PC-3 (cell line): ENCODE measurements at regions not wholly inside any gene's neighbourhood (a gene's known extent, or its start where the extent isn't known, plus 50 kb on each side); places are given as distances from the start of the nearest gene placed in this dataset.

ENCODE experiments used
- ATAC-seq: fragments of 200-7000 bp; cut with Tn5 transposase; 2 replicates; pipeline ENCODE4 v1.9.1; 2020; ENCODE audit warnings: mild to moderate bottlenecking, moderate library complexity
- BruUV-seq: library from RNA; stranded (reverse); fragments of 400-500 nt; replicated peaks from 2 replicates; lab custom pipeline; 2021; lab: Mats Ljungman, UMichigan
- CTCF ChIA-PET: fragments of 300-600 bp; sonication (Branson Sonifier 250); formaldehyde crosslinking; loops from one replicate; lab custom pipeline; 2022; ENCODE audit warnings: antibody characterized with exemption; lab: Charles Lee
- POLR2A ChIA-PET: fragments of 300-600 bp; sonication (Branson Sonifier 250); formaldehyde crosslinking; loops from one replicate; lab custom pipeline; 2022; ENCODE audit warnings: antibody characterized with exemption; ENCODE audit not compliant: unreplicated experiment; lab: Charles Lee
- DNase-seq: peaks from one replicate; pipeline ENCODE4 v3.0.0-alpha.2; 2015
- H2AFZ ChIP-seq: fragments of 300-600 bp; sonication (generic); 2 replicates; pipeline ENCODE4 v1.6.0; 2016; ENCODE audit warnings: antibody characterized with exemption, low read length
- H3F3A ChIP-seq: fragments of 300-600 bp; sonication (generic); one replicate; pipeline ENCODE4 v1.6.0; 2017; ENCODE audit warnings: antibody characterized with exemption, low read length, control low read depth, mild to moderate bottlenecking; ENCODE audit not compliant: unreplicated experiment
- H3K27ac ChIP-seq: fragments of 300-600 bp; sonication (generic); 2 replicates; pipeline ENCODE4 v1.5.1; 2016; ENCODE audit warnings: mild to moderate bottlenecking, low read length
- H3K27me3 ChIP-seq: fragments of 300-600 bp; sonication (generic); 2 replicates; pipeline ENCODE4 v1.6.1; 2016; ENCODE audit warnings: low read length, mixed read lengths
- H3K36me3 ChIP-seq: fragments of 300-600 bp; sonication (generic); 2 replicates; pipeline ENCODE4 v1.6.1; 2016; ENCODE audit warnings: low read depth, mixed run types, low read length, mixed read lengths
- H3K4me1 ChIP-seq: fragments of 300-600 bp; sonication (generic); 2 replicates; pipeline ENCODE4 v1.5.1; 2016; ENCODE audit warnings: low read length; ENCODE audit not compliant: insufficient read depth
- H3K4me2 ChIP-seq: fragments of 300-600 bp; sonication (generic); 2 replicates; pipeline ENCODE4 v1.6.0; 2016; ENCODE audit warnings: low read length
- H3K4me3 ChIP-seq: fragments of 300-600 bp; sonication (generic); 2 replicates; pipeline ENCODE4 v1.5.1; 2016; ENCODE audit warnings: mild to moderate bottlenecking, low read length, mixed read lengths
- H3K79me2 ChIP-seq: fragments of 300-600 bp; sonication (generic); 2 replicates; pipeline ENCODE4 v1.6.1; 2017; ENCODE audit warnings: low read length, mixed read lengths
- H3K9ac ChIP-seq: fragments of 300-600 bp; sonication (generic); 2 replicates; pipeline ENCODE4 v1.6.0; 2016; ENCODE audit warnings: mild to moderate bottlenecking, low read length
- H3K9me2 ChIP-seq: fragments of 300-600 bp; sonication (generic); replicated peaks from 2 replicates; pipeline ENCODE4 v1.6.1; 2016; ENCODE audit warnings: mixed run types, low read length, mixed read lengths
- H3K9me3 ChIP-seq: fragments of 300-600 bp; sonication (generic); 2 replicates; pipeline ENCODE4 v1.6.1; 2016; ENCODE audit warnings: low read length, mixed read lengths
- H4K20me1 ChIP-seq: fragments of 300-600 bp; sonication (generic); 2 replicates; pipeline ENCODE4 v1.6.1; 2016; ENCODE audit warnings: low read length, mixed read lengths
- EZH2 ChIP-seq: fragments of 300-600 bp; sonication (generic); IDR thresholded peaks from one replicate; pipeline ENCODE4 v1.6.1; 2017; ENCODE audit warnings: antibody characterized with exemption, mild to moderate bottlenecking, low read length; ENCODE audit not compliant: unreplicated experiment
- EZH2phosphoT487 ChIP-seq: fragments of 300-600 bp; sonication (generic); IDR thresholded peaks from 2 replicates; pipeline ENCODE4 v1.6.1; 2018; ENCODE audit warnings: mild to moderate bottlenecking, antibody characterized with exemption, low read length, borderline replicate concordance
- intact Hi-C: fragments of 100-400 bp; cut with micrococcal nuclease; formaldehyde crosslinking; loops from 2 replicates; pipeline ENCODE4 v1.9.0; 2023
- TF ChIP-seq, protein P1 (sequence below): fragments of 300-600 bp; sonication (generic); conservative IDR thresholded peaks from 2 replicates; pipeline ENCODE4 v1.5.1; 2017; ENCODE audit warnings: antibody characterized with exemption, low read depth, mild to moderate bottlenecking, low read length

DNA sequence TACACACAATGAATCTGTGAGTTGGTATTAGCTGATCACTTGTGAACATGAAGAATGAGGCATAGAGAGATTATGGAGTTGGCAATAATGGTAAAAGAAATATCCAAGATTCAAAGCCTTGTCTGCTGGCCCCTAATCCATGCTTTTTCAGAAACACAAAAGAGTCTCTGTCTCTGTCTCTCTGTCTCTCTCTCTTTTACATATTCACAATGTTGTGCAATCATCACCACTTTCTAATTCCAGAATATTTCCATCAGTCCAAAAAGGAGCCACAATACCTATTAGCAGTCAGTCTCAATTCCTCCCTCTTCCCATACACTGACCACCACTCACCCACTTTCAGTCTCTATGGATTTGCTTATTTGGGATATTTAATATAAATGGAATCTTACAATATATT, 370.1 kb upstream of the CDH8 start:
- no peak overlapping the region for H3K27ac ChIP-seq
- BruUV-seq, result no TSS peak
- intact Hi-C loops, result no loop called here
- no peak overlapping the region for H3K4me2 ChIP-seq
- POLR2A ChIA-PET, result no interaction called here
- no peaks in the 10 kb centered on the region for H3F3A ChIP-seq
- ATAC-seq (no peak), DNase-seq (no peak)
- no peaks in the 10 kb centered on the region for H3K36me3 ChIP-seq
- no peak overlapping the region for H2AFZ ChIP-seq
- no peaks in the 10 kb centered on the region for H4K20me1 ChIP-seq
- no peaks in the 10 kb centered on the region for H3K9me2 ChIP-seq
- no peaks in the 10 kb centered on the region for H3K9me3 ChIP-seq
- CTCF ChIA-PET, result no interaction called here
- no peak overlapping the region for H3K4me3 ChIP-seq
- TF ChIP-seq EZH2 (no peak), EZH2phosphoT487 (no peak)
- TF ChIP-seq, protein P1, sequence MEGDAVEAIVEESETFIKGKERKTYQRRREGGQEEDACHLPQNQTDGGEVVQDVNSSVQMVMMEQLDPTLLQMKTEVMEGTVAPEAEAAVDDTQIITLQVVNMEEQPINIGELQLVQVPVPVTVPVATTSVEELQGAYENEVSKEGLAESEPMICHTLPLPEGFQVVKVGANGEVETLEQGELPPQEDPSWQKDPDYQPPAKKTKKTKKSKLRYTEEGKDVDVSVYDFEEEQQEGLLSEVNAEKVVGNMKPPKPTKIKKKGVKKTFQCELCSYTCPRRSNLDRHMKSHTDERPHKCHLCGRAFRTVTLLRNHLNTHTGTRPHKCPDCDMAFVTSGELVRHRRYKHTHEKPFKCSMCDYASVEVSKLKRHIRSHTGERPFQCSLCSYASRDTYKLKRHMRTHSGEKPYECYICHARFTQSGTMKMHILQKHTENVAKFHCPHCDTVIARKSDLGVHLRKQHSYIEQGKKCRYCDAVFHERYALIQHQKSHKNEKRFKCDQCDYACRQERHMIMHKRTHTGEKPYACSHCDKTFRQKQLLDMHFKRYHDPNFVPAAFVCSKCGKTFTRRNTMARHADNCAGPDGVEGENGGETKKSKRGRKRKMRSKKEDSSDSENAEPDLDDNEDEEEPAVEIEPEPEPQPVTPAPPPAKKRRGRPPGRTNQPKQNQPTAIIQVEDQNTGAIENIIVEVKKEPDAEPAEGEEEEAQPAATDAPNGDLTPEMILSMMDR, result no peak
- no peaks in the 10 kb centered on the region for H3K27me3 ChIP-seq
- H3K4me1 ChIP-seq, result no peaks in the 10 kb centered on the region
- no peak overlapping the region for H3K9ac ChIP-seq
- H3K79me2 ChIP-seq, result no peaks in the 10 kb centered on the region

DNA sequence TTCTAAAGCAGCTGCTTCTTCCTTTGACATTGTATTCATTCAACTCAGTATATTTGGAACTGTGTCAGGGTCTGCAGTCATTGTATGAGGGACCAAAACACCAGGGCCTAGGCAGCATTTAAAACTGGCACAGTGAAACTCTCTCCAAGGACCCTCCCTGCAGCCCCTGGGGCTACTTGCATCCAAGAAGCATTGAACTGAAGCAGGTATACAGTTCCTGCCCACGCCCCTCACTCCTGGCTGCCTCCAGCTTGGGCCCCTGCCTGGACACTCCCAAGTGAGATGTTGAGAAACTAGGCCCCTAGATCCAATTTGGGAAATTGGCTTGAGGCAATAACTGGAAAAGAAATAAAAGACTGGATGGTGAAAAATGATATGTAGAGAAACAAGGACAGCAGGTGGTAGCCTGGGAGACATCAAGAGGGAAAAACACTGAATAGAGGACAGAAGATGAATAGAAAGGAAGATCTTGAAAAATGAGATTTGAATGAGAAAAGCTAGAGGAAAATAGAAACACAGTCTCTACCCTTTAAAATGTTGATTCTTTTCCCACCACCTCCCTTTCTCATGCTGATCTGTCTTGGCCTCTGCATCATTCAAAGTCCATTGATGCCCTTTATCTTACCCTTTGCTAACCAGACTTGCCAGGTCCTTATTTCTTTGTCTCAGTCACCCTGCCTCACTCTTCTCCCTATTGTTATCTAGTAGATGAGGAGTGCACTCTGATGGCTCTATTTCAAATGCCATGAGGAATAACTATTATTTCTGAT, 368.8 kb upstream of the CDH8 start:
- ATAC-seq (no peak), DNase-seq (no peak)
- Histone ChIP-seq H3K4me1 (no peaks in the 10 kb centered on the region), H3K79me2 (no peaks in the 10 kb centered on the region), H3K27ac (no peak overlapping the region), H2AFZ (no peak overlapping the region), H4K20me1 (no peaks in the 10 kb centered on the region), H3F3A (no peaks in the 10 kb centered on the region), H3K27me3 (no peaks in the 10 kb centered on the region), H3K9ac (no peak overlapping the region), H3K36me3 (no peaks in the 10 kb centered on the region), H3K4me3 (no peak overlapping the region), H3K9me2 (no peaks in the 10 kb centered on the region), H3K4me2 (no peak overlapping the region), H3K9me3 (no peaks in the 10 kb centered on the region)
- ChIA-PET CTCF (no interaction called here), POLR2A (no interaction called here)
- intact Hi-C loops, result no loop called here
- BruUV-seq, result no TSS peak
- TF ChIP-seq EZH2 (no peak), EZH2phosphoT487 (no peak)
- TF ChIP-seq, protein P1, result no peak

DNA sequence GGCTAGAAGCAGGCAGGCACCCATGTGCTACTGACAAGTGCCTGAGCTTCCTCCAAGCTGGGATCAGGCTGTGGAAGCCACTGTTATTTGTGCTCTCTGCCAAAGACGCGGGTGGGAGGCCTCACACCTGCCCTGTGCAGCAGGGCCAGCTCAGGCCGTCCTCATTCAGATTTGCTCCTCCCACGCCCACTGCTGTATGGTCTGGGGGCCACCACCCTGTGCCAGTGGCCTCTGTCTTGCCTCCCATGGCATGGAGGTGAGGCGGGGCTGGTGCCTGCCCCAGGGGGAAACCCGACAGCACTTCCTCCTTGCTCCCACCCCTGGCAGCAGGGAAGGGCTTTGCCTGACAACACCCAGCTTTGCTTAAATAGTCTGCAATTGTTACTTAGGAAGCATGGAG, 356.5 kb upstream of the CDH8 start:
- Histone ChIP-seq H3K4me1 (no peaks in the 10 kb centered on the region), H3K27ac (no peak overlapping the region), H3K36me3 (no peaks in the 10 kb centered on the region), H3K9me2 (no peaks in the 10 kb centered on the region), H3F3A (no peaks in the 10 kb centered on the region), H3K9me3 (no peaks in the 10 kb centered on the region), H3K27me3 (no peaks in the 10 kb centered on the region), H4K20me1 (no peaks in the 10 kb centered on the region), H2AFZ (no peak overlapping the region), H3K4me2 (no peak overlapping the region), H3K9ac (no peak overlapping the region), H3K79me2 (no peaks in the 10 kb centered on the region), H3K4me3 (no peak overlapping the region)
- TF ChIP-seq EZH2 (no peak), EZH2phosphoT487 (no peak)
- TF ChIP-seq, protein P1, result no peak
- ATAC-seq (no peak), DNase-seq (no peak)
- no TSS peak for BruUV-seq
- POLR2A ChIA-PET, result no interaction called here
- CTCF ChIA-PET, result no interaction called here
- intact Hi-C loops, result no loop called here
